GM13976 (cell line): ENCODE measurements at regions not wholly inside any gene's neighbourhood (a gene's known extent, or its start where the extent isn't known, plus 50 kb on each side); places are given as distances from the start of the nearest gene placed in this dataset.

Experiments
- DNase-seq: peaks from one replicate; pipeline ENCODE4 v3.0.0; 2012; ENCODE audit warnings: low spot score
- CTCF ChIP-seq: IDR thresholded peaks from 2 replicates; pipeline ENCODE4 v1.5.1; 2012; ENCODE audit warnings: borderline replicate concordance, mild to moderate bottlenecking; ENCODE audit not compliant: insufficient read depth; ENCODE audit errors: extremely low read depth, missing control alignments, control extremely low read depth
- in situ Hi-C: fragments of 300-500 bp; cut with MboI; formaldehyde crosslinking; loops from one replicate; pipeline ENCODE4 v1.12.0; 2022; ENCODE audit warnings: low sequenced_read_pairs, mixed read lengths, inconsistent platforms; ENCODE audit not compliant: unreplicated experiment

GRCh38 chr2:118529908-118530599, 317.4 kb downstream of the EN1 start:
- no peak for TF ChIP-seq CTCF
- in situ Hi-C loops, result no loop called here
- no peak for DNase-seq

- TF ChIP-seq CTCF, result no peak
- in situ Hi-C loops, result no loop called here
- no peak for DNase-seq
Observed at GRCh38 chr2:118527571-118527970, 319.9 kb downstream of the EN1 start.

GRCh38 chr2:118525346-118525745, 322.1 kb downstream of the EN1 start:
- TF ChIP-seq CTCF, result no peak
- no peak for DNase-seq
- in situ Hi-C loops, result no loop called here

DNA sequence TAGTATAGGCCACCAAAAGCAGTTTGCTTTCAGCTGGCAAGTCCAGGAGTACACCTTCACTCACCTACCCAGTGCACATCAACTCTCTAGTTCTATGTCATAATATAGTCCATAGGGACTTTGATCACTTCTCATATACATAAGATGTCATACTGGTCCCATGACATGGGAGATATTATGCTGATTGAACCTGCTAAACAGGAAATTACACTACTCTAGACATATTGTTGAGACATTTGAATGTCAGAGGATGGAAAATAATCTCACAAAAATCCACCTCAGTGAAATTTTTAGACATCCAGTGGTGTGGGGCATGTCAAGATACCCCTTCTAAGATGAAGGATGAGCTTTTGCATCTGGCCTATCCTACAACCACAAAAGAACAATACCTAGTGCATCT, 322.5 kb downstream of the EN1 start:
- no peak for TF ChIP-seq CTCF

DNA sequence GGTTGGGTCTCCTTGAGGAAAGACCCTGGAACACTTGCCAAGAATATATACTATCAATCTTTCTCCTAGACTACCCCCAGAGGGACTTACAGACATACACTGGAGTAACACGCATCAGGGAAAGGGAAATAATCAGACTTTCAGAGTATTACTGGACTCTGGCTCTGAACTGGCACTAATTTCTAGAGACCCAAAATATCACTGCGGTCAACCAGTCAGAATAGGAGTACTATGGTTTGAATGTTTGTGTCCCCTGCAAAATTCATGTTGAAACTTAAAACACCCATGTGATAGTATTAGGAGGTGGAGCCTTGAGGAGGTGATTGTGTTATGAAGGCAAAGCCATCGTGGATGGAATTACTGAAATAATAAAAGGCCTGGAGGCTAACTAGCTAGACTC, 323.7 kb downstream of the EN1 start:
- DNase-seq, result no peak
- in situ Hi-C loops, result no loop called here
- TF ChIP-seq CTCF, result no peak

More for the DNA sequence above, 322.5 kb downstream of the EN1 start:
- in situ Hi-C loops, result no loop called here
- DNase-seq, result no peak

GRCh38 chr2:118521960-118522359, 325.5 kb downstream of the EN1 start:
- no peak for DNase-seq
- in situ Hi-C loops, result no loop called here
- no peak for TF ChIP-seq CTCF
